ENCODE measurements at regions not wholly inside any gene's neighbourhood (a gene's known extent, or its start where the extent isn't known, plus 50 kb on each side); places are given as distances from the start of the nearest gene placed in this dataset.

- no peaks in the 10 kb centered on the region for H3K4me1 Mint-ChIP-seq (ENCODE audit: low read depth, unreplicated experiment)
- no peak overlapping the region for H3K27ac Mint-ChIP-seq (ENCODE audit: unreplicated experiment)
- DNase-seq = no peak
- TF ChIP-seq, protein P1, sequence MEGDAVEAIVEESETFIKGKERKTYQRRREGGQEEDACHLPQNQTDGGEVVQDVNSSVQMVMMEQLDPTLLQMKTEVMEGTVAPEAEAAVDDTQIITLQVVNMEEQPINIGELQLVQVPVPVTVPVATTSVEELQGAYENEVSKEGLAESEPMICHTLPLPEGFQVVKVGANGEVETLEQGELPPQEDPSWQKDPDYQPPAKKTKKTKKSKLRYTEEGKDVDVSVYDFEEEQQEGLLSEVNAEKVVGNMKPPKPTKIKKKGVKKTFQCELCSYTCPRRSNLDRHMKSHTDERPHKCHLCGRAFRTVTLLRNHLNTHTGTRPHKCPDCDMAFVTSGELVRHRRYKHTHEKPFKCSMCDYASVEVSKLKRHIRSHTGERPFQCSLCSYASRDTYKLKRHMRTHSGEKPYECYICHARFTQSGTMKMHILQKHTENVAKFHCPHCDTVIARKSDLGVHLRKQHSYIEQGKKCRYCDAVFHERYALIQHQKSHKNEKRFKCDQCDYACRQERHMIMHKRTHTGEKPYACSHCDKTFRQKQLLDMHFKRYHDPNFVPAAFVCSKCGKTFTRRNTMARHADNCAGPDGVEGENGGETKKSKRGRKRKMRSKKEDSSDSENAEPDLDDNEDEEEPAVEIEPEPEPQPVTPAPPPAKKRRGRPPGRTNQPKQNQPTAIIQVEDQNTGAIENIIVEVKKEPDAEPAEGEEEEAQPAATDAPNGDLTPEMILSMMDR (IDR thresholded peaks at IDR 0.05; ENCODE audit: unreplicated experiment) = no peak
- peaks cover 22% of the 10 kb centered on the region for H3K27me3 Mint-ChIP-seq (ENCODE audit: unreplicated experiment)
- no TSS peak for BruUV-seq (replicated peaks)
- intact Hi-C loops (cut with micrococcal nuclease; ENCODE audit: unreplicated experiment) = loop anchor here (10.0 kb wide), 1 partner anchor 451 kb away; no protein-coding TSS in a partner anchor
- H3K9me3 Mint-ChIP-seq (ENCODE audit: low read depth, unreplicated experiment) = no peaks in the 10 kb centered on the region
- CTCF ChIA-PET = no interaction called here
- no peaks in the 10 kb centered on the region for H3K36me3 Mint-ChIP-seq (ENCODE audit: insufficient read depth, unreplicated experiment)
- H3K4me3 Mint-ChIP-seq (ENCODE audit: low read depth, unreplicated experiment) = no peak overlapping the region
Measured at GRCh38 chr14:30445852-30446251, 113.1 kb upstream of the G2E3 start.

- CTCF ChIA-PET = no interaction called here
Measured at GRCh38 chr14:30450631-30451545, 108.1 kb upstream of the G2E3 start.

GRCh38 chr14:30456296-30456695, 102.7 kb upstream of the G2E3 start:
- CTCF ChIA-PET = no interaction called here
- Mint-ChIP-seq H3K36me3 (ENCODE audit: insufficient read depth, unreplicated experiment) (no peaks in the 10 kb centered on the region), H3K27ac (ENCODE audit: unreplicated experiment) (no peak overlapping the region), H3K9me3 (ENCODE audit: low read depth, unreplicated experiment) (no peaks in the 10 kb centered on the region), H3K27me3 (ENCODE audit: unreplicated experiment) (no peaks in the 10 kb centered on the region), H3K4me3 (ENCODE audit: low read depth, unreplicated experiment) (no peak overlapping the region), H3K4me1 (ENCODE audit: low read depth, unreplicated experiment) (no peaks in the 10 kb centered on the region)
- no TSS peak for BruUV-seq (replicated peaks)
- DNase-seq = no peak
- TF ChIP-seq, protein P1 (IDR thresholded peaks at IDR 0.05; ENCODE audit: unreplicated experiment) = no peak
- intact Hi-C loops (cut with micrococcal nuclease; ENCODE audit: unreplicated experiment) = no loop called here

More at GRCh38 chr14:30450631-30451545, 108.1 kb upstream of the G2E3 start:
- no peak overlapping the region for H3K27ac Mint-ChIP-seq (ENCODE audit: unreplicated experiment)
- H3K9me3 Mint-ChIP-seq (ENCODE audit: low read depth, unreplicated experiment) = no peaks in the 10 kb centered on the region
- H3K4me3 Mint-ChIP-seq (ENCODE audit: low read depth, unreplicated experiment) = no peak overlapping the region
- TF ChIP-seq, protein P1 (IDR thresholded peaks at IDR 0.05; ENCODE audit: unreplicated experiment) = no peak
- no TSS peak for BruUV-seq (replicated peaks)
- no peaks in the 10 kb centered on the region for H3K36me3 Mint-ChIP-seq (ENCODE audit: insufficient read depth, unreplicated experiment)
- intact Hi-C loops (cut with micrococcal nuclease; ENCODE audit: unreplicated experiment) = no loop called here
- no peak for DNase-seq
- H3K4me1 Mint-ChIP-seq (ENCODE audit: low read depth, unreplicated experiment) = no peaks in the 10 kb centered on the region
- no peaks in the 10 kb centered on the region for H3K27me3 Mint-ChIP-seq (ENCODE audit: unreplicated experiment)

GRCh38 chr14:30462358-30462757, 96.6 kb upstream of the G2E3 start:
- BruUV-seq (replicated peaks) = no TSS peak
- no peaks in the 10 kb centered on the region for H3K4me1 Mint-ChIP-seq (ENCODE audit: low read depth, unreplicated experiment)
- H3K27ac Mint-ChIP-seq (ENCODE audit: unreplicated experiment) = no peak overlapping the region
- no peaks in the 10 kb centered on the region for H3K36me3 Mint-ChIP-seq (ENCODE audit: insufficient read depth, unreplicated experiment)
- no peak for DNase-seq
- H3K27me3 Mint-ChIP-seq (ENCODE audit: unreplicated experiment) = peaks cover 16% of the 10 kb centered on the region
- CTCF ChIA-PET = no interaction called here
- no peak overlapping the region for H3K4me3 Mint-ChIP-seq (ENCODE audit: low read depth, unreplicated experiment)
- intact Hi-C loops (cut with micrococcal nuclease; ENCODE audit: unreplicated experiment) = no loop called here
- no peaks in the 10 kb centered on the region for H3K9me3 Mint-ChIP-seq (ENCODE audit: low read depth, unreplicated experiment)
- TF ChIP-seq, protein P1 (IDR thresholded peaks at IDR 0.05; ENCODE audit: unreplicated experiment) = no peak
